HT1080 (cell line): ENCODE measurements at regions not wholly inside any gene's neighbourhood (a gene's known extent, or its start where the extent isn't known, plus 50 kb on each side); places are given as distances from the start of the nearest gene placed in this dataset.
A peak's percentile ranks its signal among the peaks of the same experiment; 100 is the strongest.

ENCODE experiments used
- DNase-seq: peaks from one replicate; pipeline ENCODE4 v3.0.0-alpha.2; 2015; ENCODE audit warnings: low read depth

GRCh38 chr10:25113191-25114035 lies 61.4 kb upstream of the GPR158 start:
- peak; percentile 76 for DNase-seq

GRCh38 chr10:25114036-25114411 lies 60.8 kb upstream of the GPR158 start:
- no peak for DNase-seq

- DNase-seq, result no peak
These were observed 57.0 kb upstream of the GPR158 start for GRCh38 chr10:25117757-25118156.

- DNase-seq, result no peak
These were observed 54.6 kb upstream of the GPR158 start for GRCh38 chr10:25120188-25120587.
